HL-60 (cell line): ENCODE measurements at regions not wholly inside any gene's neighbourhood (a gene's known extent, or its start where the extent isn't known, plus 50 kb on each side); places are given as distances from the start of the nearest gene placed in this dataset.

Experiments
- GABPA ChIP-seq: IDR thresholded peaks from 2 replicates; pipeline ENCODE4 v1.6.1; 2012; ENCODE audit warnings: low read depth
- POLR2AphosphoS5 ChIP-seq: IDR thresholded peaks from 2 replicates; pipeline ENCODE4 v1.6.1; 2012; ENCODE audit warnings: low read depth
- SPI1 ChIP-seq: IDR thresholded peaks from 2 replicates; pipeline ENCODE4 v1.6.1; 2012; ENCODE audit warnings: low read depth, mild to moderate bottlenecking, borderline replicate concordance
- TF ChIP-seq, protein P1 (sequence below): IDR thresholded peaks from one replicate; pipeline ENCODE4 v1.5.1; 2011; ENCODE audit warnings: low read length, control low read depth, inconsistent platforms; ENCODE audit not compliant: insufficient read depth
- TF ChIP-seq, protein P2 (sequence below): IDR thresholded peaks from 2 replicates; pipeline ENCODE4 v1.6.1; 2012; ENCODE audit warnings: low read depth; ENCODE audit not compliant: insufficient replicate concordance

DNA sequence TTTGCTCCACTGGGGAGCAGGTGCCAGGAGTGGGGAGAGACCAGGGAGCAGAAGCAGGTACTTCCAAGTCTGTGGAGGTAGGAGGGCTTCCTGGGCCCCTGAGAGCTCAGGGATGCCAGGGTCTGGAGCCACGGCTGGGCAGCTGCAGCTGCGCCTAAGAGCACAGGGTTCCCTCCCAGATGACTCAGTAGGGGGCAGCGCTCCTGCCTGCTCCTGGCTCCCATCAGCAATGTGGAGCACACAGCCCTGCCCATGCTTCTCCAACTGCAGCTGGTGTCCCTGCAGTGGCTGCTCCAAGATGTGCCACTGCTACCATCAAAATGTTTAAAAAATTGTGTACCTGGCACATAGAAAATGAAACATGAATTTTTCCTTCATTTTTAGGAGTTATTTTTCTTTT is 1028.2 kb downstream of the PCDH7 start:
- TF ChIP-seq, protein P1, sequence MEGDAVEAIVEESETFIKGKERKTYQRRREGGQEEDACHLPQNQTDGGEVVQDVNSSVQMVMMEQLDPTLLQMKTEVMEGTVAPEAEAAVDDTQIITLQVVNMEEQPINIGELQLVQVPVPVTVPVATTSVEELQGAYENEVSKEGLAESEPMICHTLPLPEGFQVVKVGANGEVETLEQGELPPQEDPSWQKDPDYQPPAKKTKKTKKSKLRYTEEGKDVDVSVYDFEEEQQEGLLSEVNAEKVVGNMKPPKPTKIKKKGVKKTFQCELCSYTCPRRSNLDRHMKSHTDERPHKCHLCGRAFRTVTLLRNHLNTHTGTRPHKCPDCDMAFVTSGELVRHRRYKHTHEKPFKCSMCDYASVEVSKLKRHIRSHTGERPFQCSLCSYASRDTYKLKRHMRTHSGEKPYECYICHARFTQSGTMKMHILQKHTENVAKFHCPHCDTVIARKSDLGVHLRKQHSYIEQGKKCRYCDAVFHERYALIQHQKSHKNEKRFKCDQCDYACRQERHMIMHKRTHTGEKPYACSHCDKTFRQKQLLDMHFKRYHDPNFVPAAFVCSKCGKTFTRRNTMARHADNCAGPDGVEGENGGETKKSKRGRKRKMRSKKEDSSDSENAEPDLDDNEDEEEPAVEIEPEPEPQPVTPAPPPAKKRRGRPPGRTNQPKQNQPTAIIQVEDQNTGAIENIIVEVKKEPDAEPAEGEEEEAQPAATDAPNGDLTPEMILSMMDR, result no peak
- TF ChIP-seq POLR2AphosphoS5, result no peak
- TF ChIP-seq, protein P2, sequence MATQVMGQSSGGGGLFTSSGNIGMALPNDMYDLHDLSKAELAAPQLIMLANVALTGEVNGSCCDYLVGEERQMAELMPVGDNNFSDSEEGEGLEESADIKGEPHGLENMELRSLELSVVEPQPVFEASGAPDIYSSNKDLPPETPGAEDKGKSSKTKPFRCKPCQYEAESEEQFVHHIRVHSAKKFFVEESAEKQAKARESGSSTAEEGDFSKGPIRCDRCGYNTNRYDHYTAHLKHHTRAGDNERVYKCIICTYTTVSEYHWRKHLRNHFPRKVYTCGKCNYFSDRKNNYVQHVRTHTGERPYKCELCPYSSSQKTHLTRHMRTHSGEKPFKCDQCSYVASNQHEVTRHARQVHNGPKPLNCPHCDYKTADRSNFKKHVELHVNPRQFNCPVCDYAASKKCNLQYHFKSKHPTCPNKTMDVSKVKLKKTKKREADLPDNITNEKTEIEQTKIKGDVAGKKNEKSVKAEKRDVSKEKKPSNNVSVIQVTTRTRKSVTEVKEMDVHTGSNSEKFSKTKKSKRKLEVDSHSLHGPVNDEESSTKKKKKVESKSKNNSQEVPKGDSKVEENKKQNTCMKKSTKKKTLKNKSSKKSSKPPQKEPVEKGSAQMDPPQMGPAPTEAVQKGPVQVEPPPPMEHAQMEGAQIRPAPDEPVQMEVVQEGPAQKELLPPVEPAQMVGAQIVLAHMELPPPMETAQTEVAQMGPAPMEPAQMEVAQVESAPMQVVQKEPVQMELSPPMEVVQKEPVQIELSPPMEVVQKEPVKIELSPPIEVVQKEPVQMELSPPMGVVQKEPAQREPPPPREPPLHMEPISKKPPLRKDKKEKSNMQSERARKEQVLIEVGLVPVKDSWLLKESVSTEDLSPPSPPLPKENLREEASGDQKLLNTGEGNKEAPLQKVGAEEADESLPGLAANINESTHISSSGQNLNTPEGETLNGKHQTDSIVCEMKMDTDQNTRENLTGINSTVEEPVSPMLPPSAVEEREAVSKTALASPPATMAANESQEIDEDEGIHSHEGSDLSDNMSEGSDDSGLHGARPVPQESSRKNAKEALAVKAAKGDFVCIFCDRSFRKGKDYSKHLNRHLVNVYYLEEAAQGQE, result no peak
- TF ChIP-seq GABPA, result no peak
- TF ChIP-seq SPI1, result no peak
